ENCODE measurements at regions not wholly inside any gene's neighbourhood (a gene's known extent, or its start where the extent isn't known, plus 50 kb on each side); places are given as distances from the start of the nearest gene placed in this dataset.

GRCh38 chr11:21987261-21987660 is 205.6 kb upstream of the ANO5 start:
- TF ChIP-seq POLR2A (conservative IDR thresholded peaks at IDR 0.05) (no peak), KLF16 (IDR thresholded peaks at IDR 0.05) (no peak), SIN3B (IDR thresholded peaks at IDR 0.05; ENCODE audit: low read depth) (no peak), TRIM28 (IDR thresholded peaks at IDR 0.05) (no peak), JUNB (CRISPR knock-in tag; conservative IDR thresholded peaks at IDR 0.05) (no peak)
